Smooth muscle cell (in vitro differentiated cells): ENCODE measurements at regions not wholly inside any gene's neighbourhood (a gene's known extent, or its start where the extent isn't known, plus 50 kb on each side); places are given as distances from the start of the nearest gene placed in this dataset.

Experiments used
- DNase-seq: peaks from one replicate; lab custom pipeline; 2025; ENCODE audit not compliant: unreplicated experiment; lab: John Stamatoyannopoulos, UW
- H2AFZ ChIP-seq: fragments of 200-600 bp; sonication (generic); 2 replicates; pipeline ENCODE4 v1.6.0; 2016; ENCODE audit warnings: antibody characterized with exemption, low read depth, mild to moderate bottlenecking
- H3F3A ChIP-seq: fragments of 200-600 bp; sonication (generic); 2 replicates; pipeline ENCODE4 v1.6.0; 2017; ENCODE audit warnings: antibody characterized with exemption, low read depth
- H3K27ac ChIP-seq: fragments of 200-600 bp; sonication (generic); 2 replicates; pipeline ENCODE4 v1.5.1; 2016; ENCODE audit warnings: low read depth, mild to moderate bottlenecking
- H3K27me3 ChIP-seq: fragments of 200-600 bp; sonication (generic); 2 replicates; pipeline ENCODE4 v1.6.1; 2016; ENCODE audit warnings: low read depth, mild to moderate bottlenecking
- H3K36me3 ChIP-seq: fragments of 200-600 bp; sonication (generic); 2 replicates; pipeline ENCODE4 v1.5.1; 2016; ENCODE audit warnings: low read depth
- H3K4me1 ChIP-seq: fragments of 200-600 bp; sonication (generic); 2 replicates; pipeline ENCODE4 v1.5.1; 2016; ENCODE audit warnings: low read depth
- H3K4me2 ChIP-seq: fragments of 200-600 bp; sonication (generic); 2 replicates; pipeline ENCODE4 v1.6.0; 2016; ENCODE audit warnings: mild to moderate bottlenecking
- H3K4me3 ChIP-seq: fragments of 200-600 bp; sonication (generic); 2 replicates; pipeline ENCODE4 v1.5.1; 2016; ENCODE audit warnings: mild to moderate bottlenecking
- H3K79me2 ChIP-seq: fragments of 200-600 bp; sonication (generic); 2 replicates; pipeline ENCODE4 v1.6.0; 2016; ENCODE audit warnings: low read depth, mild to moderate bottlenecking
- H3K9ac ChIP-seq: fragments of 200-600 bp; sonication (generic); 2 replicates; pipeline ENCODE4 v1.6.0; 2016; ENCODE audit warnings: low read depth
- H3K9me3 ChIP-seq: fragments of 200-600 bp; sonication (generic); replicated peaks from 2 replicates; pipeline ENCODE4 v1.5.1; 2016; ENCODE audit warnings: low read depth
- H4K20me1 ChIP-seq: fragments of 200-600 bp; sonication (generic); 2 replicates; pipeline ENCODE4 v1.6.0; 2016; ENCODE audit warnings: low read depth
- WGBS: methylation state at CpG from one replicate; pipeline ENCODE4 v1.1.7; 2016; ENCODE audit warnings: low lambda C conversion rate; 5-methylcytosine and 5-hydroxymethylcytosine counted together
- TF ChIP-seq, protein P1 (sequence below): fragments of 200-600 bp; sonication (generic); IDR thresholded peaks from 2 replicates; pipeline ENCODE4 v1.5.1; 2017; ENCODE audit warnings: borderline replicate concordance, mild to moderate bottlenecking, antibody characterized with exemption; ENCODE audit not compliant: insufficient read depth, poor library complexity, severe bottlenecking

DNA sequence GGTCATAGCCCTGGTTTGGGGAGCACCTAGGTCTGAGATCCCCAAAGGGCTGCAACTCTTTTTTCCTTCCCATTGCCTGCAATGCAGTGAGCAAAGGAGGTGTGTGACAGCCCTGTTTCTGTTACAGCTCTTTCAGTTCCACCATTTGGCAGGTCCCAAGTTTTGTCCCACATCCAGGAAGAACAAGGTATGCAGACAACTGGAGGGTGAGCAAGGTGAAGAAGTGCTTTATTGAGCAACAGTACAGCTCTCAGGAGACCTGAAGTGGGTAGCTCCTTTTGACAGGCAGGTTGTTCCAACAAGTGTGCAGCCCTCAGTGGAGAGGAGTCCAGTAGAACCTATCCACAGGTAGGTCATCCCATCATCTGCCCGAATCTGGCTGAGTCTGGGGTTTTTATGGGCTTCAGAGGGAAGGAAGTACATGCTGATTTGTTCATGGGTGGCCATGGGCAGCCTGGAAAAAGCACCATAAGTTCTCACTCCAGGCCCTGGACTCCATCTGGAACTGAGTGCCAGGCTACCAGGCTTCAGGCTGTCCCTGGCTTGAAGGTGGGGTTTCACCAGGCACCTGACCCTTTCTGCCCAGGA lies 62.8 kb upstream of the NAV3 start:
- DNase-seq, result no peak
- no peaks in the 10 kb centered on the region for H3F3A ChIP-seq
- H3K79me2 ChIP-seq, result no peaks in the 10 kb centered on the region
- H2AFZ ChIP-seq, result no peak overlapping the region
- no peaks in the 10 kb centered on the region for H3K9me3 ChIP-seq
- no peaks in the 10 kb centered on the region for H3K36me3 ChIP-seq
- no peak overlapping the region for H3K27ac ChIP-seq
- no peak overlapping the region for H3K9ac ChIP-seq
- no peaks in the 10 kb centered on the region for H4K20me1 ChIP-seq
- no peaks in the 10 kb centered on the region for H3K27me3 ChIP-seq
- TF ChIP-seq, protein P1, sequence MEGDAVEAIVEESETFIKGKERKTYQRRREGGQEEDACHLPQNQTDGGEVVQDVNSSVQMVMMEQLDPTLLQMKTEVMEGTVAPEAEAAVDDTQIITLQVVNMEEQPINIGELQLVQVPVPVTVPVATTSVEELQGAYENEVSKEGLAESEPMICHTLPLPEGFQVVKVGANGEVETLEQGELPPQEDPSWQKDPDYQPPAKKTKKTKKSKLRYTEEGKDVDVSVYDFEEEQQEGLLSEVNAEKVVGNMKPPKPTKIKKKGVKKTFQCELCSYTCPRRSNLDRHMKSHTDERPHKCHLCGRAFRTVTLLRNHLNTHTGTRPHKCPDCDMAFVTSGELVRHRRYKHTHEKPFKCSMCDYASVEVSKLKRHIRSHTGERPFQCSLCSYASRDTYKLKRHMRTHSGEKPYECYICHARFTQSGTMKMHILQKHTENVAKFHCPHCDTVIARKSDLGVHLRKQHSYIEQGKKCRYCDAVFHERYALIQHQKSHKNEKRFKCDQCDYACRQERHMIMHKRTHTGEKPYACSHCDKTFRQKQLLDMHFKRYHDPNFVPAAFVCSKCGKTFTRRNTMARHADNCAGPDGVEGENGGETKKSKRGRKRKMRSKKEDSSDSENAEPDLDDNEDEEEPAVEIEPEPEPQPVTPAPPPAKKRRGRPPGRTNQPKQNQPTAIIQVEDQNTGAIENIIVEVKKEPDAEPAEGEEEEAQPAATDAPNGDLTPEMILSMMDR, result no peak
- WGBS, result 78% methylated on average over 1 of the region's 1 CpG
- no peak overlapping the region for H3K4me3 ChIP-seq
- H3K4me2 ChIP-seq, result no peak overlapping the region
- H3K4me1 ChIP-seq, result no peaks in the 10 kb centered on the region

GRCh38 chr12:77767335-77767734 lies 63.4 kb upstream of the NAV3 start:
- Histone ChIP-seq H2AFZ (no peak overlapping the region), H3K4me1 (no peaks in the 10 kb centered on the region), H3K4me3 (no peak overlapping the region), H3K4me2 (no peak overlapping the region), H3K79me2 (no peaks in the 10 kb centered on the region), H3K9me3 (no peaks in the 10 kb centered on the region), H3K36me3 (no peaks in the 10 kb centered on the region), H4K20me1 (no peaks in the 10 kb centered on the region), H3K27me3 (no peaks in the 10 kb centered on the region), H3K9ac (no peak overlapping the region), H3K27ac (no peak overlapping the region), H3F3A (no peaks in the 10 kb centered on the region)
- WGBS, result 94% methylated on average over 4 of the region's 4 CpGs
- no peak for DNase-seq
- TF ChIP-seq, protein P1, result no peak

- Histone ChIP-seq H3K9ac (no peak overlapping the region), H3K27me3 (no peaks in the 10 kb centered on the region), H3K4me3 (no peak overlapping the region), H3K79me2 (no peaks in the 10 kb centered on the region), H3K4me1 (no peaks in the 10 kb centered on the region), H3F3A (no peaks in the 10 kb centered on the region), H3K27ac (no peak overlapping the region), H3K4me2 (no peak overlapping the region), H3K36me3 (no peaks in the 10 kb centered on the region), H3K9me3 (no peaks in the 10 kb centered on the region), H2AFZ (no peak overlapping the region), H4K20me1 (no peaks in the 10 kb centered on the region)
- no peak for DNase-seq
- TF ChIP-seq, protein P1, result no peak
These were observed 64.5 kb upstream of the NAV3 start for GRCh38 chr12:77766224-77766623.

GRCh38 chr12:77761286-77761685 lies 69.4 kb upstream of the NAV3 start:
- H3K36me3 ChIP-seq, result no peaks in the 10 kb centered on the region
- no peaks in the 10 kb centered on the region for H3K27me3 ChIP-seq
- no peak overlapping the region for H3K4me3 ChIP-seq
- no peaks in the 10 kb centered on the region for H4K20me1 ChIP-seq
- TF ChIP-seq, protein P1, result no peak
- no peaks in the 10 kb centered on the region for H3K9me3 ChIP-seq
- no peaks in the 10 kb centered on the region for H3F3A ChIP-seq
- no peak overlapping the region for H3K9ac ChIP-seq
- H3K4me1 ChIP-seq, result peaks cover 6% of the 10 kb centered on the region
- WGBS, result 80% methylated on average over 2 of the region's 2 CpGs
- H3K27ac ChIP-seq, result no peak overlapping the region
- H3K4me2 ChIP-seq, result no peak overlapping the region
- H2AFZ ChIP-seq, result no peak overlapping the region
- H3K79me2 ChIP-seq, result no peaks in the 10 kb centered on the region
- no peak for DNase-seq
